K562 (cell line): ENCODE measurements at regions not wholly inside any gene's neighbourhood (a gene's known extent, or its start where the extent isn't known, plus 50 kb on each side); places are given as distances from the start of the nearest gene placed in this dataset.

Experiments
- CTCF ChIP-seq, 3 experiments: IDR thresholded peaks in 2 of 3; conservative IDR thresholded peaks in 1 of 3; 2 replicates each; pipeline ENCODE4 v1.5.1; 2011 to 2012; ENCODE audit warnings: low read length in 3 of 3, mild to moderate bottlenecking in 3 of 3, control low read depth in 2 of 3, improper control_type of control experiment in 1 of 3, inconsistent platforms in 1 of 3, low read depth in 1 of 3, mixed read lengths in 1 of 3, moderate library complexity in 1 of 3; ENCODE audit not compliant: insufficient read depth in 2 of 3
- GTF2A2 ChIP-seq: IDR thresholded peaks from 2 replicates; pipeline ENCODE4 v1.6.1; 2016; ENCODE audit warnings: mild to moderate bottlenecking, missing genetic modification characterization, missing compliant biosample characterization
- IRF1 ChIP-seq: sonication (generic); formaldehyde crosslinking; IDR thresholded peaks from 2 replicates; pipeline ENCODE4 v1.8.0; 2022; ENCODE audit warnings: missing genetic modification reagents, mild to moderate bottlenecking, borderline replicate concordance
- MCM5 ChIP-seq: fragments of 450-650 bp; IDR thresholded peaks from 2 replicates; pipeline ENCODE4 v1.6.1; 2016; ENCODE audit warnings: low read depth
- PBX2 ChIP-seq, 2 experiments: IDR thresholded peaks in 1 of 2; conservative IDR thresholded peaks in 1 of 2; 2 replicates each; pipeline ENCODE4 v1.6.1; 2016; ENCODE audit warnings: low read depth in 2 of 2, mild to moderate bottlenecking in 1 of 2, missing compliant biosample characterization in 1 of 2, missing genetic modification characterization in 1 of 2, moderate library complexity in 1 of 2
- POLR2A ChIP-seq: fragments of 450-650 bp; conservative IDR thresholded peaks from 2 replicates; pipeline ENCODE4 v1.6.1; 2016
- RCOR1 ChIP-seq, 2 experiments: IDR thresholded peaks; 2 replicates each; pipeline ENCODE4 v1.6.1; 2012; ENCODE audit warnings: low read depth in 2 of 2, low read length in 2 of 2, borderline replicate concordance in 1 of 2, improper control_type of control experiment in 1 of 2
- SAP30 ChIP-seq: fragments of 200-600 bp; sonication (generic); IDR thresholded peaks from 2 replicates; pipeline ENCODE4 v1.6.1; 2012; ENCODE audit warnings: borderline replicate concordance, low read depth, mild to moderate bottlenecking, moderate library complexity, low read length, control low read depth, inconsistent platforms; ENCODE audit not compliant: insufficient read depth, poor library complexity, severe bottlenecking
- ZNF143 ChIP-seq: sonication (generic); formaldehyde crosslinking; IDR thresholded peaks from 2 replicates; pipeline ENCODE4 v1.9.0; 2022; ENCODE audit warnings: mild to moderate bottlenecking, missing genetic modification reagents

DNA sequence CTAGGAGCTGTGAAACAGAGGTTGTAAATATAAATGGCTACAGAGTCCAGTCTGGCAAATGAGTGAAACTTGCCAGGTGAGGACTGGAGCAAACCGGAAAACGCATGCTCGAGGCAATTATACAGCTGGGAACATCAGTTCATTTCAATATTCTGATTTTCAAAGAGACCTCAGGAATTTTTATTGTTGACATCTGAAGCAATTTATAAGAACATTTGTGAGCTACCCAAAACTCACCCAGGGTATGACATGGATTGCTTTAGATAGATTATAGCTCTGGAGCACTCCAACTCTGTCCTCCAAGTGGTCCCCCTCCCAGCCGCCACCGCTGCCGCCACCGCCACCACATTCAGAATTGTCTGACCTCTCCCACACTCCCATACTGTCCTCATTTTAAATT lies 84.6 kb upstream of the GRAMD2B start:
- TF ChIP-seq ZNF143 (CRISPR knock-in tag) = no peak
- no peak for TF ChIP-seq RCOR1 (IDR thresholded peaks at IDR 0.05; ENCODE audit: borderline replicate concordance in 1 of 2, low read depth in 2 of 2, low read length in 2 of 2)
- TF ChIP-seq MCM5 = no peak
- no peak for TF ChIP-seq GTF2A2 (tag)
- no peak for TF ChIP-seq CTCF (IDR thresholded peaks at IDR 0.05 in 2 of 3, conservative IDR thresholded peaks at IDR 0.05 in 1 of 3; ENCODE audit: insufficient read depth in 2 of 3, low read depth in 1 of 3, low read length in 3 of 3)
- TF ChIP-seq SAP30 = no peak
- TF ChIP-seq IRF1 (CRISPR knock-in tag) = no peak
- no peak for TF ChIP-seq POLR2A
- no peak for TF ChIP-seq PBX2 (CRISPR knock-in tag; IDR thresholded peaks at IDR 0.05; ENCODE audit: low read depth)
- no peak for TF ChIP-seq PBX2 (tag; conservative IDR thresholded peaks at IDR 0.05; ENCODE audit: low read depth)
